Transverse colon (tissue), 4 donors: ENCODE measurements at regions not wholly inside any gene's neighbourhood (a gene's known extent, or its start where the extent isn't known, plus 50 kb on each side); places are given as distances from the start of the nearest gene placed in this dataset.

Experiments
- DNase-seq: peaks from one replicate; pipeline ENCODE4 v3.0.0-alpha.2; 2019
- H3K27ac ChIP-seq, 4 donors: fragments of 200-600 bp; sonication (generic); 2 replicates each; pipeline ENCODE4 v1.5.1; 2016 to 2018; ENCODE audit warnings: inconsistent platforms in 4 of 4
- H3K27me3 ChIP-seq: fragments of 200-600 bp; sonication (generic); 2 replicates; pipeline ENCODE4 v1.5.1; 2017; ENCODE audit warnings: inconsistent platforms
- H3K36me3 ChIP-seq, 4 donors: fragments of 200-600 bp; sonication (generic); 2 replicates each; pipeline ENCODE4 v1.5.1; 2017 to 2019; ENCODE audit warnings: inconsistent platforms in 4 of 4
- H3K4me1 ChIP-seq, 4 donors: fragments of 200-600 bp; sonication (generic); 2 replicates each; pipeline ENCODE4 v1.5.1; 2017 to 2020; ENCODE audit warnings: inconsistent platforms in 4 of 4
- H3K4me3 ChIP-seq, 4 donors: fragments of 200-600 bp; sonication (generic); 1 replicate in 1 of 4; 2 replicates in 3 of 4; pipeline versions ENCODE4 v1.5.1 to v1.6.1; 2017 to 2019; ENCODE audit warnings: inconsistent platforms in 4 of 4
- H3K9me3 ChIP-seq, 2 donors: fragments of 200-600 bp; sonication (generic); 2 replicates each; pipeline ENCODE4 v1.5.1; 2017 to 2019; ENCODE audit warnings: inconsistent platforms in 2 of 2
- CTCF ChIP-seq, 5 experiments: fragments of 200-600 bp in 3 of 5; fragments of 450-650 bp in 2 of 5; sonication (generic) in 3 of 5; IDR thresholded peaks; 1 replicate in 2 of 5; 2 replicates in 3 of 5; pipeline ENCODE4 v1.5.1; 2016 to 2017; ENCODE audit warnings: antibody characterized with exemption in 5 of 5, inconsistent platforms in 3 of 5, mild to moderate bottlenecking in 2 of 5, moderate library complexity in 1 of 5
- EP300 ChIP-seq: sonication (generic); formaldehyde crosslinking; IDR thresholded peaks from one replicate; pipeline ENCODE4 v1.6.1; 2017; ENCODE audit warnings: antibody characterized with exemption, low read depth
- POLR2A ChIP-seq: fragments of 450-650 bp; IDR thresholded peaks from one replicate; pipeline ENCODE4 v1.6.1; 2016; ENCODE audit warnings: antibody characterized with exemption, mild to moderate bottlenecking, moderate library complexity
- POLR2AphosphoS5 ChIP-seq, 3 donors: sonication (generic); formaldehyde crosslinking; IDR thresholded peaks; one replicate each; pipeline ENCODE4 v1.6.1; 2016; ENCODE audit warnings: antibody characterized with exemption in 3 of 3
- WGBS, 2 donors: methylation state at CpG; one replicate each; pipeline ENCODE4 v1.1.5; 2018; ENCODE audit warnings: low coverage in 1 of 2; 5-methylcytosine and 5-hydroxymethylcytosine counted together
- in situ Hi-C, 4 donors: fragments of 200-750 bp; cut with MboI; loops; one replicate each; pipeline versions ENCODE4 v1.15.0 to v1.15.1; 2017; ENCODE audit warnings: low sequenced_read_pairs in 3 of 4, low pct_ligation_motif_present in 1 of 4, low pct_unique_long_range_greater_than_20kb in 1 of 4
- intact Hi-C: fragments of 100-400 bp; cut with DNase I; formaldehyde crosslinking; loops from one replicate; pipeline ENCODE4 v1.15.1; 2023; ENCODE audit warnings: low total_unique reads

GRCh38 chr9:117595650-117596049 is 108.6 kb upstream of the TLR4 start:
- Histone ChIP-seq H3K36me3 (no peaks in the 10 kb centered on the region), H3K27me3 (no peaks in the 10 kb centered on the region), H3K4me3 (no peak overlapping the region), H3K9me3 (no peaks in the 10 kb centered on the region), H3K27ac (no peak overlapping the region), H3K4me1 (no peaks in the 10 kb centered on the region)
- DNase-seq = no peak
- in situ Hi-C loops (no loop called here), intact Hi-C loops (no loop called here)
- TF ChIP-seq EP300 (no peak), POLR2AphosphoS5 (IDR thresholded peaks at IDR 0.05) (no peak), POLR2A (no peak), CTCF (IDR thresholded peaks at IDR 0.05) (no peak)
- WGBS, 2 donors = 71 to 84% methylated on average over 3 of the region's 3 CpGs

- in situ Hi-C loops = no loop called here
- Histone ChIP-seq H3K4me3 (no peak overlapping the region), H3K27ac (no peak overlapping the region), H3K4me1 (no peaks in the 10 kb centered on the region), H3K9me3 (no peaks in the 10 kb centered on the region), H3K27me3 (no peaks in the 10 kb centered on the region), H3K36me3 (no peaks in the 10 kb centered on the region)
- intact Hi-C loops = no loop called here
- peak in 1 of 3 donors; percentile 19 for TF ChIP-seq POLR2AphosphoS5 (IDR thresholded peaks at IDR 0.05)
- TF ChIP-seq EP300 = no peak
- WGBS, 2 donors = 66 to 67% methylated on average over 1 to 2 of the region's 2 CpGs
- no peak for DNase-seq
These were observed 116.9 kb upstream of the TLR4 start for GRCh38 chr9:117587263-117587662.

GRCh38 chr9:117574099-117574498 is 130.1 kb upstream of the TLR4 start:
- H3K27ac ChIP-seq = no peak overlapping the region
- in situ Hi-C loops (no loop called here), intact Hi-C loops (no loop called here)
- H3K36me3 ChIP-seq = no peaks in the 10 kb centered on the region
- H3K4me1 ChIP-seq = no peaks in the 10 kb centered on the region
- DNase-seq = no peak
- no peaks in the 10 kb centered on the region for H3K9me3 ChIP-seq
- no peaks in the 10 kb centered on the region for H3K27me3 ChIP-seq
- H3K4me3 ChIP-seq = no peak overlapping the region
- WGBS, 2 donors = 70 to 79% methylated on average over 3 of the region's 3 CpGs
- TF ChIP-seq POLR2A = no peak
- no peak for TF ChIP-seq CTCF (IDR thresholded peaks at IDR 0.05)

GRCh38 chr9:117564839-117565238 is 139.4 kb upstream of the TLR4 start:
- in situ Hi-C loops = no loop called here
- H3K4me3 ChIP-seq = no peak overlapping the region
- WGBS, 2 donors = 82 to 83% methylated on average over 1 of the region's 1 CpG
- TF ChIP-seq POLR2A (no peak), CTCF (IDR thresholded peaks at IDR 0.05) (no peak), EP300 (no peak), POLR2AphosphoS5 (IDR thresholded peaks at IDR 0.05) (no peak)
- intact Hi-C loops = no loop called here
- H3K36me3 ChIP-seq = no peaks in the 10 kb centered on the region
- H3K4me1 ChIP-seq = no peaks in the 10 kb centered on the region
- no peak for DNase-seq
- H3K27ac ChIP-seq = no peak overlapping the region
- no peaks in the 10 kb centered on the region for H3K27me3 ChIP-seq
- H3K9me3 ChIP-seq = no peaks in the 10 kb centered on the region

- H3K4me3 ChIP-seq = no peak overlapping the region
- no peak overlapping the region for H3K27ac ChIP-seq
- TF ChIP-seq POLR2AphosphoS5 (IDR thresholded peaks at IDR 0.05) = no peak
- TF ChIP-seq CTCF (IDR thresholded peaks at IDR 0.05) = no peak
- TF ChIP-seq EP300 = no peak
- TF ChIP-seq POLR2A = no peak
- no peaks in the 10 kb centered on the region for H3K9me3 ChIP-seq
- intact Hi-C loops (no loop called here), in situ Hi-C loops (no loop called here)
- no peaks in the 10 kb centered on the region for H3K27me3 ChIP-seq
- no peaks in the 10 kb centered on the region for H3K36me3 ChIP-seq
- no peak for DNase-seq
- 51% methylated on average over 2 of the region's 2 CpGs; no CpG with 5 or more reads in 1 of the 2 donors for WGBS, 2 donors
- no peaks in the 10 kb centered on the region for H3K4me1 ChIP-seq
These were observed 142.4 kb upstream of the TLR4 start for GRCh38 chr9:117561761-117562160.
